ENCODE measurements at regions not wholly inside any gene's neighbourhood (a gene's known extent, or its start where the extent isn't known, plus 50 kb on each side); places are given as distances from the start of the nearest gene placed in this dataset.
"Not testable (repeated sequence)": the region's sequence is repeated elsewhere in the genome, so short reads cannot be mapped to it uniquely, and the experiment has no call there.

DNA sequence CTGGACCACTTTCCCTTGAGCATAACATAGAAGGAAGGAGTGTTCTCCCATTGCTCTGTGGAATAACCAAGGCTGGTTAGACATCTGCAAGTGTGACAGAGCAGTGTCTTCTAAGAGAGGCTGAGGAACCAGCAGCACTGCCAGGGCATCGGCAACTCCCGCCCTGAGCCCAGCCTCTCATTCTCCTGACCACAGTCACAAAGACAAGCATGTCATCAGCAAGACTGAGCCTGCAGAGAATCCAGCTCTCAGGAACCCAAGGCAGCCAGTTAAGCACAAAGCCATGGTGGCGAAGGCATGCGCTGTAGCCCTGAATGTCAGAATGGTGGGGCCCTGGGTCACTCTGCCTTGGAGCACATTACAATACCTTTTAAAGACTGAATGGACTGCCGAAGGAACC lies 253.9 kb downstream of the AGTPBP1 start:
- DNase-seq, result no peak

DNA sequence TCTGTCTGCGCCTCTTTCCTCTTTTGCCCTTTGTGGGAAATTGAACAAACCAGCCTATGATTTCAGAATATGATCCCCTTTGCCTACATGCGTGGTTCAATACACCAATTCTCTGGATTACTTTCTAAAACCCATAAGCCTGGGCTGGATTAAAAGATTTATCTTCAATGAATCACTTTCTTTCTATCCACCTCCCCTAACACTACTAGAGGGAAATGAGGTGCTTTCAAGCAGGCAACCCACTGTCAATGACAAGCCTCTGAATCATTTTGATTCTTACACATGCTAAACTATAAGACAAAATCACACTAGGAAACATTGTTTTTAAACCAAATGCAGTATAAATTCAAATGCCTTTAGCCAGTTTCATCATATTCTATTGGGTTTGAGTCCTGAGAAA lies 257.5 kb downstream of the AGTPBP1 start:
- no peak for DNase-seq

DNA sequence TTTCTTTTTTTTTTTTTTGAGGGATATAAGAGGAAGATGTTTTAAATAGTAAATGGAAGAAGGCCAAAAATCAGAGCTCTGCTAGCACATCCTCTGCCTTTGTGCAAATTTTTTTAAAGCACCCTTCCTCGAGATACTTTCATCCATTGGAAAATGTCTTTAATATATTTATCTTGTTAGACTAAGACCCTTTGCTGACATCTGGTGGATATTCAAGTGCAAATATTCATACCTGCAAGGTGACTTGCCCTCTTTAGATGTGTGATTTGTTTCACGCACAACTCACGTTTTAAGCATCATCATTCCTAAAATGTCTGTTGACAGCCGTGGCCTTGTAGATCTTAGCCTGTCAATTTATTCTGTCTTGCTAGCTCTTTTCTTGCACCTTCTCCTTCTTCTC lies 258.5 kb downstream of the AGTPBP1 start:
- DNase-seq, result no peak

DNA sequence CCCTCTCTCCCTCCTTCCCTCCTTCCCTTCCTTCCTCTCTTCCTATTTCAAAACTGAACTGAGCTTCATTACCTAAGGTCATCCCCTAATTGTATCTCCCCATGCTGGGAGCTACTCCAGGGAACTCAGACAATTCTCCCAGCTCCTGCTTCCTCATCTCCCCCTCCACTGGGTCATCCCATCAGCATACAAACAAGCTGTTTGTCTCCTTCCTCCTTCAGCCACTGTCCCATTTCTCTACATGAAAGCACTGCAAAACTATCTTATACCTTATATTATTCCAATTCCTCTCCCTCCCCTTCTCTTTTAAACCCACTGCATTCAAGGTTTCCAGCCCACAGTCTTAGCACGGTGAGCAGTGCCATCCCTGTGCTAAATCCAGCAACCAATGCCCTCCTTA lies 262.4 kb downstream of the AGTPBP1 start:
- DNase-seq, result no peak

DNA sequence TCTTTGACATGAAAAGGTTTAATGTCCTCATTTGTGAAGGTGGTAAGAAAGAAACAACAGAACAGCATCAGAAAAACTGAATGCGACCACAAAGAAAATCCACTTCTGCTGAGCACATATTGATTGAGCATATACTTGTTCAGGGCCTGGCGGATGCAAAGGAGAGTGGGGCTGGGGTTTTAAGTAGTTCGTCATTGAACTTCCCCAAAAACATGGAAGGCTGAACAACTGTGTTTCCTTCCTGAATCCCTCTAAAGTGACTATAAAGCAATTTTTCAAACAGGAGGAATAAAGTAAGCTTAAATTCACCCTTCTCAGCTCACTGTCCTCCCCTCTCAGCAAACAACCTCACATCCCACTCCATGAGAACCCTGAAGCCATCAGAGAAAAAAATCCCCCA lies 262.9 kb downstream of the AGTPBP1 start:
- DNase-seq, result no peak

DNA sequence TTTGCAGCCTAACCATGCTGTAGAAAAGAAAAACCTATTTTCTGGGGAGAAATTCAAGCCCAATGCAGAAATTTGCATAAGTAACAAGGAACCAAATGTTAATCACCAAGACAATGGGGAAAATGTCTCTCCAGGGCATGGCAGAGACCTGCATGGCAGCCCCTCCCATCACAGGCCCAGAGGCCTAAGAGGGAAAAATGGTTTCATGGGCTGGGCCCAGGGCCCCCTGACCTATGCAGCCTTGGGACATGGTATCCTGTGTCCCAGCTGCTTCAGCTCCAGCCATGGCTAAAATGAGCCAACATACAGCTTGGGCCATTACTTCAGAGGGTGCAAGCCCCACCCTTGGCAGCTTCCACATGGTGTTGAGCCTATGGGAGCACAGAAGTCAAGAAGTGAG lies 266.9 kb downstream of the AGTPBP1 start:
- DNase-seq, result not testable (repeated sequence)

DNA sequence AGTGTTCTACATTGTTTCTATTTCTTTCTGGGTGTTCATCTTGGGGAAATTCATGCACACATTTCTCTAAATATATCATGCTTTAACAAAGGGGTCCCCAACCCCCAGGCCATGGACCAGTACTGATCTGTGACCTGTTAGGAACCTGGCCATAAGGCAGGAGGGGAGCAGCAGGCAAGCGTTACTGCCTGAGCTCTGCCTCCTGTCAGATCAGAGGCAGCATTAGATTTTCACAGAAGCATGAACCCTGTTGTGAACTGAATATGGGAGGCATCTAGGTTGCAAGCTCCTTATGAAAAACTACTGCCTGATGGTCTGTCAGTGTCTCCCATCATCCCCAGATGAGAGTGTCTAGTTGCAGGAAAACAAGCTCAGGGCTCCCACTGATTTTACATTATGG lies 270.0 kb downstream of the AGTPBP1 start:
- DNase-seq, result no peak

DNA sequence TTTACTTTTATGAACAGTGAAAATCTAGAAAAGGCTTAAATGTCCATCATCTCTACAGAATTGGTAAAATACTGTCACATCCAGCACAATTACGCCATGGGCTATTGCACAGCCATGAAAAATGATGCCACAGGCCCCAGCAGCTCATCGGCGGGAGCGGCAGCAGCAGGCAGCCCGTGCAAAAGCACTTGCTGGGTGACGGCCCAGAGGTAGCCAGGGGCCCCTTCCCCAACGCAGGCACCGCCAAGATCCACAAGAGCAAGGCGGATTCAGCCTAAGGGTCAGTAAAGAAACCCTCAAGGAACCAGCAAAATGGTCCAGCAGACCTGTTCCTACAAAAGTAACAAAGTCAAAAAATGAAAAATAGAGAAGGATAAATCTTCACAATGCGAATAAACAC lies 272.7 kb downstream of the AGTPBP1 start:
- no peak for DNase-seq

DNA sequence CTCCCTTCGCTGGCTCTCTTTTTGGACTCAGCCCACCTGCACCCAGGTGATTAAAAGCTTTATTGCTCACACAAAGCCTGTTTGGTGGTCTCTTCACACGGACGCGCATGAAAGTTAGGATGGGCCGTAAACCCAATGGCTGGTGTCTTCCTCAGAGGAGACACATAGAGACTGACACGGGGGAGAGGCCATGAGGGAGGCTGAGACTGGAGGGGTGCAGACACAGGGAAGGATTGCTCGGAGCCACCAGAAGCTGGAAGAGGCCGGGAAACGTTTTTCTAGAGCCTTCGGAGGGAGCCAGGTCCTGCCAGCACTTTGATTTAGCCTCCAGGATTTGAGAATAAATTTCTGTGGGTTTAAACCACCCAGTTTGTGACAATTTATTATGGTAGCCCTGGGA lies 274.9 kb downstream of the AGTPBP1 start:
- DNase-seq, result no peak

DNA sequence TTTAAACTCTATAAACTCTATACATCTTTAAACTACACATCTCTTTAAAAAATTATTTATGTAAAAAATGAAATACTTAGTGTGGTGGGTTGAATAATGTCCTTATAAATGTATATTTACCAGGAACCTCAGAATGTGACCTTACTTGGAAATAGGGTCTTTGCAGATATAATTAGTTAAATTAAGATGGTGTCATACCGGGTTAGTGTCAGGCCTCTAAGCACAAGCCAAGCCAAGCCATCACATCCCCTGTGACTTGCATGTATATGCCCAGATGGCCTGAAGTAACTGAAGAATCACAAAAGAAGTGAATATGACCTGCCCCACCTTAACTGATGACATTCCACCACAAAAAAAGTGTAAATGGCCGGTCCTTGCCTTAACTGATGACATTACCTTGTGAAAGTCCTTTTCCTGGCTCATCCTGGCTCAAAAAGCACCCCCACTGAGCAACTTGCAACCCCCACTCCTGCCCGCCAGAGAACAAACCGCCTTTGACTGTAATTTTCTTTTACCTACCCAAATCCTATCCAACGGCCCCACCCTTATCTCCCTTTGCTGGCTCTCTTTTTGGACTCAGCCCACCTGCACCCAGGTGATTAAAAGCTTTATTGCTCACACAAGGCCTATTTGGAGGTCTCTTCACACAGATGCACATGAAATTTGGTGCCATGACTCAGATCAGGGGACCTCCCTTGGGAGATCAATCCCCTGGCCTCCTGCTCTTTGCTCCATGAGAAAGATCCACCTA lies 283.5 kb downstream of the AGTPBP1 start:
- not testable (repeated sequence) for DNase-seq

DNA sequence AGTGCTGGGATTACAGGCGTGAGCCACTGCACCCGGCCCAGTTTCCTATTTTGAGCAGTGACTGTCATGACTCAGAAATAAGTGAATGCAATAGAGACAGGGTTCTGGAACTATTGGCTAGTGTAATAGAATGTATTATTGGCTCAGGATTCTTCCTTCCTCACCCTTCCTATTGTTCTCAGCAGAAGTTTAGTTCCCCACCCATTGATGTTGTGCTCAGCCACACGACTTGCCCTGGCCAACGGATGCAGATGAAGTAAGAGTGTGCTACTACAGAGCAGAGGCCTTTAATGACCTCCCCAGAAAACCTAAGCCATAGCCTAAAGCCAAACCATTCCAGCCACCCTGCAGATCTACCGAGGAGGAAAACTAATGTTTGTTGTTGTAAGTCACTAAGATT lies 287.9 kb downstream of the AGTPBP1 start:
- no peak for DNase-seq

DNA sequence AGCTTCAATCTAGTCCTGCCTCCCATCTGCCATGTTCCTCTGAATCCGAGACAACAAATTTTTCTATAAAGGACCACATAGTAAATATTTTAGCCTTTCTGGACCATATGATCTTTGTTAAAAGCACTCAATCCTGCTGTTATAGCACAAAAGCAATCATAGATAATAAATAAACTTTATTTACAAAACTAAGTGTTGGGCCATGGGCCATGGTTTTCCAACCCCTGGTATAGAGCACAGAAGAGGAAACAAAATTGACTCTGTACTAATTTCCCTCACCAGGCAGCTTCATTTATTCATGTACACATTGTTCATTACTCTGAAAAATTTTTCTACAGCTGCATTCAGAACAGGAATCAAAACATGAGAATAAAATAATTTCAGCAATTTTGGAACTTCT lies 288.9 kb downstream of the AGTPBP1 start:
- DNase-seq, result no peak

DNA sequence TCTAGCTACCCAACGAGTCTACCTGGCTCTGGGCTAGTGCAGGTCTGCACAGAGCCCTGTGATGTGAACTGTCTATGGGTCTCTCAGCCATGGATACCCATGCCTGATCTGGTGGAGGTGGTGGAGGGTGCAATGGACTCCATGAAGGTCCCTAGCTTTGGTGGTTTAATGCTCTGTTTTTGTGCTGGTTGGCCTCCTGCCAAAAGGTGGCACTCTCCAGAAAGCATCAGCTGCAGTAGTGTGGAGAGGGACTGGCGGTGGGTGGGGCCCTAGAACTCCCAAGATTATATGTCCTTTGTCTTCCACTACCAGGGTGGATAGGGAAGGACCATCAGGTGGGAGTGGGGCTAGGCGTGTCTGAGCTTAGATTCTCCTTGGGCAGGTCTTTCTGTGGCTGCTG lies 290.1 kb downstream of the AGTPBP1 start:
- DNase-seq, result no peak

DNA sequence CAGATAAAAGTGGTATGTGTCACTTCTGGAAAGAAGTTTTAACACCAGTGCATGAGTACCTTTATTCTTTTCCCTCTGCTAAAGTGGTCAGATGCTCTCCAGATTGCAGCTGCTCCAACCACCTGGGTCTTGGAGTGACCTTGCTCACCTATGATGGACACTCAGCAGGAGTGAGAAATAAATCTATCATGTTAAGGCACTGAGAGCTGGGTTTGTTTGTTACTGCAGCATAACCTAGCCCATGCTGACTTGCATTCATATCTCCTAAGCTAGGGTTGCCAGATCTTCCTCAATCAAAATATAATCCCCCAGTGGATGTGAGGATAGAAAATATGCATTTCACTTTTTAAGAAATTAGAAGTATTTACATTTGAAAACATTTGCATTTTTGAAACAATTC lies 295.9 kb downstream of the AGTPBP1 start:
- DNase-seq, result no peak

DNA sequence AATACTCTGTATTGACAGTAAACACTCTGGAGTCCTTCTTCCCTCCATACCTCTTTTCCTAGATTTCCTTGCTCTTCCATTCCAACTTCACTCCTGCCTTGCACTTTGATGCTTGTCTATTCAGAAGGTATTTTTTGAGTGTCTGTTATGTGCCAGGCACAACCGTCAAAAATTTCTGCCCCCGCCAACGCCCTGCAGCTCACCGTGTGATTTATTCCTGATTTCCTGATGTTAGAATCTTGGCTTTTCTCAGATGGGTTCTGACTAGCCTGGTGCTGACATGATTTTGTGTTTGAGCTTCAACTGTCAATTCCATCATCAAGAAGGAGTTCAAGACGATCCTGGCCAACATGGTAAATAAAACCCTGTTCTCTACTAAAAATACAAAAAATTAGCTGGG lies 297.5 kb downstream of the AGTPBP1 start:
- no peak for DNase-seq

DNA sequence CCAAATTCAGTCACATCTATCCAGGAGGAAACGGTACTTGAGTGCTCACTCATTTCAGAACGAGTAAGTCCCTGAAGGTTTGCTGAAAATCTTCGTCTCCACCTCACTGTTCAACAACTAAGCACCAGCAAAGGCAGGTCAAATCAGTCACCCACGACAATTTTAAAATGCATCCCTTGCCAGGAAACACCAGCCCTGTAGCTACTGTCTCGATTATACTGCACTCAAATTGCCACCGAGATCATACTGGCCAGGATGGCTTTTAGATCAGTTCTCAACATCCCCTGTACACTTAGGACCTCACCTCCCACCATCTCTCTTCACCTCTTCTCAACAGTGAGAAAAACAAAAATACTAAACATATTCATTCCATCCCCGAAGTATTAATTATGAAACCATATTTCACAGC lies 298.6 kb downstream of the AGTPBP1 start:
- DNase-seq, result no peak

DNA sequence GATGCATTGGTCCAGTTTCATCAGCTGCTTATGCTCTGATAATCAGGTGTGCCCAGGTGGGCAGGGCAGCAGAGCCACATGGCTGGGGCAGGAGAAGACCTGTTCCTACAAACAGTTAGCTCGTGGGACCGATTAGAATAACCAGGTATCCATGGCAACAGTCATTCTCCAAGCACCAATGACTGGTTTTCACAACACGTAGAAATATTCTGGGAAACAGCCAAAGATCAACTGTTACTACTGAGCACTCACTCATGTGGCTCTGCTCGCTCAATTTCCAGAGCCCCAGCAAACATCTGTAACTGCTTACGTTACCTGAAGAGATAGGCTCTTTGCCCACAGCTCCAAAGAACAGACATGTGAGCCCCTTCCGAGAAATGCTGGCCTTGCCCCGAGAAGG lies 302.0 kb downstream of the AGTPBP1 start:
- no peak for DNase-seq

DNA sequence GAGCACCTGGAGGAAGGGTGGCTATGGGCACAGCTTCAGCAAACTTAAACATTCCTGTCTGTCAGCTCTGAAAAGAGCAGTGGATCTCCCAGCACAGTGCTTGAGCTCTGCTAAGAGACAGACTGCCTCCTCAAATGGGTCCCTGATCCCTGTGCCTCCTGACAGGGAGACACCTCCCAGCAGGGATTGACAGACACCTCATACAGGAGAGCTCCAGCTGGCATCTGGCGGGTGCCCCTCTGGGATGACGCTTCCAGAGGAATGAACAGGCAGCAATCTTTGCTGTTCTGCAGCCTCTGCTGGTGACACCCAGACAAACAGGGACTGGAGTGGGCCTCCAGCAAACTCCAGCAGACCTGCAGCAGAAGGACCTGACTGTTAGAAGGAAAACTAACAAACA lies 307.8 kb downstream of the AGTPBP1 start:
- not testable (repeated sequence) for DNase-seq

DNA sequence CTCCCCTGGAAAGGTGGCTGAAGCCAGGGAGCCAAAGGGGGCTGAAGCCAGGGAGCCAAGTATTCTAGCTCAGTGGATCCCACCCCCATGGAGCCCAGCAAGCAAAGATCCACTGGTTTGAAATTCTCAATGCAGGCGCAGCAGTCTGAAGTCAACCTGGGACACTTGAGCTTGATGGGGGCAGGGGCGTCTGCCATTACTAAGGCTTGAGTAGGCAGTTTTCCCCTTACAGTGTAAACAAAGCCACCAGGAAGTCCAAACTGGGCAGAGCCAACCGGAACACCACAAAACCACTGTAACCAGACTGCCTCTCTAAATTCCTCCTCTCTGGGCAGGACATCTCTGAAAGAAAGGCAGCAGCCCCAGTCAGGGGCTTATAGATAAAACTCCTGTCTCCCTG lies 308.2 kb downstream of the AGTPBP1 start:
- DNase-seq, result not testable (repeated sequence)

DNA sequence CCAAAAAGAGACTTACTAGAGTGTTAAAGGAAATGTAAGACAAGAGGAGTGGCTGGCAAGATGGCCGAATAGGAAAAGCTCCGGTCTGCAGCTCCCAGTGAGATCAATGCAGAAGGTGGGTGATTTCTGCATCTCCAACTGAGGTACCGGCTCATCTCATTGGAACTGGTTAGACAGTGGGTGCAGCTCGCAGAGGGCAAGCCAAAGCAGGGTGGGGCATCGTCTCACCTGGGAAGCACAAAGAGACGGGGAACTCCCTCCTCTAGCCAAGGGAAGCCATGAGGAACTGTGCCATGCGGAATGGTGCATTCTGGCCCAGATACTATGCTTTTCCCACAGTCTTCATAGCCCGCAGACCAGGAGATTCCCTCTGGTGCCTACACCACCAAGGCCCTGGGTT lies 308.7 kb downstream of the AGTPBP1 start:
- DNase-seq, result no peak

DNA sequence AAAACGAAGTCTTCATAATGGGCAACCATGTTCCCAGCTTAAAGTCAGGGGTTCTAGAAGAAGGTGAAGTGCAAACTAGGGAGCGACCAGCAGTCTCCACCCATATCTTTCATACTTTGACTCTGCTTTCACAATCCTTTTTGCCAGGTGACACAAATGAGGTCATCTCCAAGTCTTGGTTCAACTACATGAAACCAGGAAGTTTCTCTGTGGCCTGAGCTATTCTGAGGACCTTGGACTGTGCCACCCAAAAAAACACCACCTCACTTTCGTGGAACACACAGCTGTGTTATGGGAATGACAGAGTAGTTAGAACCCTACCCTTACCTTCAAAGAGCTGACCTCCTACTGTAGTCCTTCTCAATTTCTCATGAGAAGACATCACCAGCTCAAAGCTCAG lies 309.2 kb downstream of the AGTPBP1 start:
- no peak for DNase-seq

DNA sequence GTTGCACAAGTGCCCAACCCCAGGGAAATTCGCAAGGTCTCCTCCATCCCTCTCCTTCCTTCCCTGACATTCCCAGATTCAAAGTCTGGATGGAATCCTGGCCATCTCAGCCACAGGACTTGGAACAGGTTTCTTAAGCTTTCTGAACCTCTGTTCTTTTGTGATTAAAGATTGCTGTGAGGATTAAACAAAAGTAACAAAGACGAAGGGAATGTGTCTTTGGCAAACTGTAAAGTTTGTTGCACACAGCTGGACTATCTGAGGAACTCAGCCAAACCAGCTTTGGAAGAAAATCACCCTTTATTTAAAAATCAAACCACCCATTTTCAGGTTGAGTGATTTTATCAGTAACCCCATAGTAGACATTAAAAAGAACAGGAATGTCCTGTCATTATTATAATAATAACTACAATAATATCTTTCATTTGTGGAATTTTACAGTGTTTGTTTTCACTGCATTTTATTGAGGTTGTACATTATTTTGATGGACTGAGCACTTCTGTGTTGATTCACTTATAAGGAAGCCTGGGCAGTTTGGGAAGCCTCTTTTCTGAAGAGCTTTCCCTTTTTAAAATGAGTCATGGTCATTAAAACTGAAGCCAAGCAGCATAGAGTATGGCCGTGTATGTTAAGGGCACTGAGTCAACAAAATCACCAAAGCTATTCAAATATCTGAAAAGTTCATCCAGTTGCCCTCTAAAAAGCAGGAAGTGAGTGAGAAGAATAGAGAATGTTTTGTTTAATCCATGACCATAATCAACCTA lies 310.2 kb downstream of the AGTPBP1 start:
- DNase-seq, result no peak

DNA sequence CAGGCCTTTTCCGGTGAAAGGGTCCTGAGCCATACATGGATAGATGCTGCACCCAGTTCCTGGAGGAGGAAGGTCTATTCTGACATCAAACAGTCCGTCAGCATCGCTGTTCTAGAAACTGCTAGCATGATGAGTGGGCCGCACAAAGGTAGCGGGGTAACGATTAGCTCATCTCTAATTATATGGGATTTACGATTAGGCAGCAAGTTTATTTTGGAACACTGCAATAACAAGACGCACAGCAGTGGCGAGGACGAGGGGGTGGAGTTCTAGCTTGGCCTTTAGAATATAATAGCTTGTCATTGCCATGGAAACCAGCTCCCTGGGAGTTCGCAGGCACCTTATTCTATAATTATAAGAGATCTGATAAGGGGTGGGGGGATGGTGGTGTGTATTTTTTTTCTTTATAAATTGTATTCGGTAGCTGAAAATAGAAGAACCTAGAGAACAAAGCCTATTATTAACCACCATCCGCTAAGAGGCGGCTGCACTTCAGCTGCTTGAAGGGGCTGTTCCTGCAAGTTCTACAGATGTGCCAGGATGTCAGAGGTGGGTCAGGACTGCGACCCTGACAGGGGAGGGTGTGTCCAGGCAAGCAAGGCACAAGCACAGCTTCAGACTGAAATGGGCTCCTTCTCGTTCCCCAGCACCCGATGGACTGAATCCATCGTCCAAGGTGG lies 311.0 kb downstream of the AGTPBP1 start:
- no peak for DNase-seq

DNA sequence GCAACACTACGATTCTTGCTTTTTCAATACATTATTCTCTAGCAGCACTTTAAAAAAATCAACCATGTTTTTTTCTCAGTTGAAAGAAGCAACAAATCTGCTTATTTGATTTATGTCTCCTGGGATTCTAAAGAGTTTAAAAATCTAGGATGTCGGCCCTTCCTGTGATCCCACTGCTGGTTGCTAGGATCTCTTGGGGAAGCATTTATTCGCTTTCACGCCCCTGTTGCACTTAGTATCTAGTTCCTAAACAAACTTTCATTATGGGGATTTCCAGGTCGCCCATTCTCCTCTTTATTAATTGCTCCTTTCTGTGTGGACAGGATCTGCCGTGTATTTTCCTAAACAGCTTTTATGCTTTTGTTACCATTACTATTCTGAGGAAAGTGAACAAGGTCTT lies 313.5 kb downstream of the AGTPBP1 start:
- DNase-seq, result no peak
